K562 (cell line): ENCODE measurements at regions not wholly inside any gene's neighbourhood (a gene's known extent, or its start where the extent isn't known, plus 50 kb on each side); places are given as distances from the start of the nearest gene placed in this dataset.

Experiments
- ATAC-seq: fragments of 200-7000 bp; cut with Tn5 transposase; 3 replicates; pipeline ENCODE4 v1.9.1; 2020; ENCODE audit warnings: moderate library complexity
- BruUV-seq: library from RNA; stranded (reverse); fragments of 400-500 nt; replicated peaks from 2 replicates; lab custom pipeline; 2021; lab: Mats Ljungman, UMichigan
- CTCF ChIA-PET: fragments of 300-600 bp; formaldehyde crosslinking; extraction: SDS; loops from one replicate; lab custom pipeline; 2021; ENCODE audit warnings: low intra/inter-chr PET ratio; lab: Yijun Ruan, JAX
- POLR2A ChIA-PET: fragments of 300-600, 350-650 bp; sonication (Branson Sonifier 250); formaldehyde crosslinking; extraction: SDS; loops from one replicate; lab custom pipeline; 2021; ENCODE audit warnings: antibody characterized with exemption, inconsistent platforms; lab: Yijun Ruan, JAX
- DNase-seq, 4 experiments: peaks; one replicate each; pipeline versions ENCODE4 v3.0.0 to v3.0.0-alpha.2; 2011 to 2018; ENCODE audit warnings: low spot score in 3 of 4, mixed read lengths in 3 of 4; ENCODE audit errors: extremely low read depth in 1 of 4
- FAIRE-seq: peaks from 2 replicates; lab custom pipeline; 2011; peaks lifted over from hg19 to GRCh38; lab: Jason Lieb, UNC
- H2AFZ ChIP-seq: 2 replicates; pipeline ENCODE4 v1.6.0; 2011; ENCODE audit warnings: low read depth, low read length, control low read depth, inconsistent platforms
- H3K27ac ChIP-seq: fragments of 200-600 bp; 3 replicates; pipeline ENCODE4 v1.8.0; 2011; ENCODE audit warnings: low read depth, mild to moderate bottlenecking, control low read depth, inconsistent platforms, low read length, moderate library complexity, mixed read lengths; ENCODE audit errors: extremely low read depth
- H3K27me3 ChIP-seq, 2 experiments: fragments of 300-600 bp in 1 of 2; 2 replicates in 1 of 2; 3 replicates in 1 of 2; pipeline versions ENCODE4 v1.6.0 to v1.8.0; 2011; ENCODE audit warnings: inconsistent platforms in 2 of 2, low read length in 2 of 2, mild to moderate bottlenecking in 1 of 2, mixed read lengths in 1 of 2, moderate library complexity in 1 of 2; ENCODE audit not compliant: control insufficient read depth in 2 of 2, insufficient read depth in 2 of 2
- H3K36me3 ChIP-seq: fragments of 300-600 bp; 3 replicates; pipeline ENCODE4 v1.8.0; 2011; ENCODE audit warnings: mild to moderate bottlenecking, low read length, inconsistent platforms; ENCODE audit not compliant: control insufficient read depth, insufficient read depth
- H3K4me1 ChIP-seq, 2 experiments: fragments of 200-600 bp in 1 of 2; replicated peaks in 1 of 2; 2 replicates in 1 of 2; 3 replicates in 1 of 2; pipeline versions ENCODE4 v1.5.1 to v1.8.0; 2011; ENCODE audit warnings: inconsistent platforms in 2 of 2, low read length in 2 of 2, mild to moderate bottlenecking in 1 of 2, mixed read lengths in 1 of 2, moderate library complexity in 1 of 2; ENCODE audit not compliant: control insufficient read depth in 2 of 2, insufficient read depth in 2 of 2
- H3K4me2 ChIP-seq: 2 replicates; pipeline ENCODE4 v1.6.1; 2011; ENCODE audit warnings: low read length, control low read depth, inconsistent platforms, mixed read lengths; ENCODE audit not compliant: insufficient read depth
- H3K4me3 ChIP-seq: fragments of 200-600 bp; sonication (generic), shearing (Covaris generic); 2 replicates; pipeline ENCODE4 v1.5.1; 2016; ENCODE audit warnings: control low read depth, inconsistent platforms
- H3K79me2 ChIP-seq: fragments of 200-600 bp; 3 replicates; pipeline ENCODE4 v1.8.0; 2011; ENCODE audit warnings: low read length, inconsistent platforms; ENCODE audit not compliant: control insufficient read depth, insufficient read depth
- H3K9ac ChIP-seq, 2 experiments: 2 replicates each; pipeline versions ENCODE4 v1.6.0 to v1.6.1; 2011; ENCODE audit warnings: low read depth in 2 of 2, low read length in 2 of 2, control low read depth in 1 of 2, inconsistent platforms in 1 of 2, mild to moderate bottlenecking in 1 of 2, mixed read lengths in 1 of 2; ENCODE audit not compliant: insufficient read depth in 1 of 2
- H3K9me1 ChIP-seq: one replicate; pipeline ENCODE4 v1.6.0; 2011; ENCODE audit warnings: inconsistent platforms, mild to moderate bottlenecking, low read length, moderate library complexity; ENCODE audit not compliant: control insufficient read depth, insufficient read depth
- H3K9me3 ChIP-seq: replicated peaks from 2 replicates; pipeline ENCODE4 v1.5.1; 2011; ENCODE audit warnings: low read depth, low read length, inconsistent platforms; ENCODE audit not compliant: control insufficient read depth, insufficient read depth
- H4K20me1 ChIP-seq: replicated peaks from 2 replicates; pipeline ENCODE4 v1.6.1; 2011; ENCODE audit warnings: low read length, inconsistent platforms, mixed read lengths; ENCODE audit not compliant: control insufficient read depth, insufficient read depth
- ATF7 ChIP-seq: fragments of 450-650 bp; IDR thresholded peaks from 2 replicates; pipeline ENCODE4 v1.7.1; 2014; ENCODE audit warnings: mild to moderate bottlenecking, moderate library complexity
- CBFA2T2 ChIP-seq: fragments of 450-650 bp; conservative IDR thresholded peaks from 2 replicates; pipeline ENCODE4 v1.6.1; 2017; ENCODE audit warnings: mild to moderate bottlenecking
- CHD1 ChIP-seq: fragments of 200-600 bp; sonication (generic); IDR thresholded peaks from one replicate; pipeline ENCODE4 v1.6.1; 2012; ENCODE audit warnings: mild to moderate bottlenecking, moderate library complexity, low read length, inconsistent platforms
- CREB1 ChIP-seq, 2 experiments: sonication (generic) in 1 of 2; formaldehyde crosslinking in 1 of 2; IDR thresholded peaks; 2 replicates each; pipeline versions ENCODE4 v1.6.1 to v1.8.0; 2012 to 2022; ENCODE audit warnings: inconsistent platforms in 1 of 2, mild to moderate bottlenecking in 1 of 2, missing genetic modification reagents in 1 of 2, moderate library complexity in 1 of 2
- CREM ChIP-seq: IDR thresholded peaks from 2 replicates; pipeline ENCODE4 v1.6.1; 2014; ENCODE audit warnings: antibody characterized with exemption, low read depth
- GATAD2A ChIP-seq: fragments of 450-650 bp; IDR thresholded peaks from 2 replicates; pipeline ENCODE4 v1.6.1; 2017
- HDGF ChIP-seq: fragments of 450-650 bp; IDR thresholded peaks from 2 replicates; pipeline ENCODE4 v1.6.1; 2016
- HOXB6 ChIP-seq: fragments of 250-450 bp; sonication (Bioruptor Pico); IDR thresholded peaks from 2 replicates; pipeline ENCODE4 v1.5.1; 2022; ENCODE audit warnings: mild to moderate bottlenecking, borderline replicate concordance
- L3MBTL2 ChIP-seq: fragments of 450-650 bp; IDR thresholded peaks from 2 replicates; pipeline ENCODE4 v1.6.1; 2016; ENCODE audit warnings: mild to moderate bottlenecking, moderate library complexity
- MAFF ChIP-seq: IDR thresholded peaks from 2 replicates; pipeline ENCODE4 v1.6.1; 2012; ENCODE audit warnings: low read length, improper control_type of control experiment
- MCM5 ChIP-seq: fragments of 450-650 bp; IDR thresholded peaks from 2 replicates; pipeline ENCODE4 v1.6.1; 2016; ENCODE audit warnings: low read depth
- MECOM ChIP-seq: fragments of 250-450 bp; sonication (Bioruptor Pico); IDR thresholded peaks from 2 replicates; pipeline ENCODE4 v1.8.0; 2022; ENCODE audit warnings: inconsistent platforms
- MTA1 ChIP-seq: fragments of 450-650 bp; IDR thresholded peaks from 2 replicates; pipeline ENCODE4 v1.6.1; 2017; ENCODE audit warnings: borderline replicate concordance
- NCOA2 ChIP-seq, 2 experiments: fragments of 450-650 bp; IDR thresholded peaks; 2 replicates each; pipeline ENCODE4 v1.6.1; 2018; ENCODE audit warnings: mild to moderate bottlenecking in 2 of 2, moderate library complexity in 1 of 2; ENCODE audit not compliant: partially characterized antibody in 2 of 2
- WGBS: fragments of 100-300 bp; shearing (Covaris generic); methylation state at CpG from one replicate; pipeline ENCODE4 v1.1.6; 2016; ENCODE audit warnings: low coverage, mixed read lengths; ENCODE audit not compliant: insufficient coverage; ENCODE audit errors: missing lambda C conversion rate; 5-methylcytosine and 5-hydroxymethylcytosine counted together
- in situ Hi-C: fragments of 300-500 bp; cut with MboI; formaldehyde crosslinking; loops from 4 replicates; pipeline ENCODE4 v1.15.0; 2018; ENCODE audit warnings: inconsistent platforms, mixed read lengths
- intact Hi-C: fragments of 100-400 bp; cut with micrococcal nuclease; formaldehyde crosslinking; loops from 2 replicates; pipeline ENCODE4 v1.14.2; 2022
- TF ChIP-seq, protein P1 (sequence below): fragments of 450-650 bp; IDR thresholded peaks from 2 replicates; pipeline ENCODE4 v1.6.1; 2017; ENCODE audit warnings: antibody characterized with exemption
- TF ChIP-seq, protein P2 (sequence below): fragments of 450-650 bp; conservative IDR thresholded peaks from 2 replicates; pipeline ENCODE4 v1.6.1; 2016; ENCODE audit warnings: missing genetic modification characterization, low read depth, mild to moderate bottlenecking, missing compliant biosample characterization, moderate library complexity

DNA sequence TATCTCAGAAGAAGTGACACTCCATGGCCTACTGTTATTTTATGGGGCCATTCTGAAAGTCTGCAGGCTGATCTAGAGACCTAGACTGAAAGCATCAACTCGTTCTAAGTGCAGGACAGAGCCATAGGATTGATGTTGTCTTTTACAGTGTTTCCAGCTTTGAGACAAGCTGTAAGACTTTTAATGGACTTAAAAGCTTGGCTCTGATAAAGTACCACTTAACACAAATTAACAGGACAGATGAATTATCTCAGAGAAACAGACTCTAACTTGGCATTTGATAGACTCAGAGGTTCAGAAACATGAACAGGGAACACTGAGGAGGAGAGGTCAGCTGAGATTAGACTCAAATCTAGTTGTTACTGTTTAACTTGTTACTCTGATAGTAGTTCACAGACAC is 203.2 kb downstream of the TLR4 start:
- no peak for TF ChIP-seq MECOM
- TF ChIP-seq CREB1 (IDR thresholded peaks at IDR 0.05): no peak
- TF ChIP-seq CREB1 (CRISPR knock-in tag; IDR thresholded peaks at IDR 0.05): no peak
- no peak for TF ChIP-seq L3MBTL2
- no peak for TF ChIP-seq ATF7
- no peak for TF ChIP-seq CBFA2T2
- no peak for TF ChIP-seq HDGF
- no peak for TF ChIP-seq HOXB6 (CRISPR knock-in tag)
- no peak for TF ChIP-seq CHD1
- no peak for TF ChIP-seq MTA1
- TF ChIP-seq NCOA2 (IDR thresholded peaks at IDR 0.05; ENCODE audit: partially characterized antibody in 2 of 2): no peak
- TF ChIP-seq GATAD2A: no peak
- no peak for TF ChIP-seq CREM
- no peak for TF ChIP-seq MCM5
- TF ChIP-seq, protein P1, sequence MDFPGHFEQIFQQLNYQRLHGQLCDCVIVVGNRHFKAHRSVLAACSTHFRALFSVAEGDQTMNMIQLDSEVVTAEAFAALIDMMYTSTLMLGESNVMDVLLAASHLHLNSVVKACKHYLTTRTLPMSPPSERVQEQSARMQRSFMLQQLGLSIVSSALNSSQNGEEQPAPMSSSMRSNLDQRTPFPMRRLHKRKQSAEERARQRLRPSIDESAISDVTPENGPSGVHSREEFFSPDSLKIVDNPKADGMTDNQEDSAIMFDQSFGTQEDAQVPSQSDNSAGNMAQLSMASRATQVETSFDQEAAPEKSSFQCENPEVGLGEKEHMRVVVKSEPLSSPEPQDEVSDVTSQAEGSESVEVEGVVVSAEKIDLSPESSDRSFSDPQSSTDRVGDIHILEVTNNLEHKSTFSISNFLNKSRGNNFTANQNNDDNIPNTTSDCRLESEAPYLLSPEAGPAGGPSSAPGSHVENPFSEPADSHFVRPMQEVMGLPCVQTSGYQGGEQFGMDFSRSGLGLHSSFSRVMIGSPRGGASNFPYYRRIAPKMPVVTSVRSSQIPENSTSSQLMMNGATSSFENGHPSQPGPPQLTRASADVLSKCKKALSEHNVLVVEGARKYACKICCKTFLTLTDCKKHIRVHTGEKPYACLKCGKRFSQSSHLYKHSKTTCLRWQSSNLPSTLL: no peak
- TF ChIP-seq, protein P2, sequence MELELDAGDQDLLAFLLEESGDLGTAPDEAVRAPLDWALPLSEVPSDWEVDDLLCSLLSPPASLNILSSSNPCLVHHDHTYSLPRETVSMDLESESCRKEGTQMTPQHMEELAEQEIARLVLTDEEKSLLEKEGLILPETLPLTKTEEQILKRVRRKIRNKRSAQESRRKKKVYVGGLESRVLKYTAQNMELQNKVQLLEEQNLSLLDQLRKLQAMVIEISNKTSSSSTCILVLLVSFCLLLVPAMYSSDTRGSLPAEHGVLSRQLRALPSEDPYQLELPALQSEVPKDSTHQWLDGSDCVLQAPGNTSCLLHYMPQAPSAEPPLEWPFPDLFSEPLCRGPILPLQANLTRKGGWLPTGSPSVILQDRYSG (tag): no peak
- no peak for TF ChIP-seq MAFF
- Histone ChIP-seq H3K4me2 (no peak overlapping the region), H3K4me3 (no peak overlapping the region), H3K9me1 (no peaks in the 10 kb centered on the region), H3K4me1 (no peaks in the 10 kb centered on the region), H3K9me3 (no peaks in the 10 kb centered on the region; the same call in 1 of the 2 replicates), H3K36me3 (no peaks in the 10 kb centered on the region), H3K27me3 (no peaks in the 10 kb centered on the region), H3K79me2 (no peaks in the 10 kb centered on the region), H2AFZ (no peak overlapping the region), H3K27ac (no peak overlapping the region), H3K9ac (no peak overlapping the region), H4K20me1 (no peaks in the 10 kb centered on the region)
- ChIA-PET CTCF (no interaction called here), POLR2A (no interaction called here)
- 0% methylated on average over 1 of the region's 1 CpG for WGBS
- in situ Hi-C loops: no loop called here
- no peak for ATAC-seq
- no TSS peak for BruUV-seq
- FAIRE-seq: no peak
- DNase-seq: no peak
- intact Hi-C loops: no loop called here
